ENCODE measurements at regions not wholly inside any gene's neighbourhood (a gene's known extent, or its start where the extent isn't known, plus 50 kb on each side); places are given as distances from the start of the nearest gene placed in this dataset.

DNA sequence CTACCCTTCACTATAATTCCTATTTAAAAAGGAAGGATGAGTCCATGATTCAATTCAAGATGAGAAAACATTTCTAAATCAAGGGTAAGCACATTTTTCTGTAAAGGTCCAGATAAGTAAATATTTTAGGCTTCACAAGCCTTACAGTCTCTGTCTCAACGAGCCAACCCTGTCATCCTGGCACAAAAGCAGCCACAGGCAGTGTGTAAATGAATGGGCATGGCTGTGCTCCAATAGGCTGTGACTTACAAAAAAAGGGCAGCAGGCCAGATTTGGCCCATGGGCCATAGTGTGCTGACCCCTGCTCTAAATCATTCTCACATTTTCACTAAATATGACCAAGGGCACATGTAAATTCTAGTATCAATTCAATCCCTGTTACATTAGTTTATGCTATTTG lies 200.4 kb downstream of the WNT5A start:
- Histone ChIP-seq H3K27ac (no peak overlapping the region), H3K4me1 (no peaks in the 10 kb centered on the region), H3K36me3 (replicated peaks in 1 of 2; ENCODE audit: insufficient read depth in 1 of 2, low read depth in 2 of 2) (no peaks in the 10 kb centered on the region), H3K9me3 (no peaks in the 10 kb centered on the region), H3K4me3 (no peak overlapping the region), H3K27me3 (no peaks in the 10 kb centered on the region)
- no peak for DNase-seq
- intact Hi-C loops (cut with DNase I) = no loop called here
- 11 to 22% methylated on average over 1 of the region's 1 CpG for WGBS, 2 donors
- no peak for ATAC-seq
- TF ChIP-seq, protein P1, sequence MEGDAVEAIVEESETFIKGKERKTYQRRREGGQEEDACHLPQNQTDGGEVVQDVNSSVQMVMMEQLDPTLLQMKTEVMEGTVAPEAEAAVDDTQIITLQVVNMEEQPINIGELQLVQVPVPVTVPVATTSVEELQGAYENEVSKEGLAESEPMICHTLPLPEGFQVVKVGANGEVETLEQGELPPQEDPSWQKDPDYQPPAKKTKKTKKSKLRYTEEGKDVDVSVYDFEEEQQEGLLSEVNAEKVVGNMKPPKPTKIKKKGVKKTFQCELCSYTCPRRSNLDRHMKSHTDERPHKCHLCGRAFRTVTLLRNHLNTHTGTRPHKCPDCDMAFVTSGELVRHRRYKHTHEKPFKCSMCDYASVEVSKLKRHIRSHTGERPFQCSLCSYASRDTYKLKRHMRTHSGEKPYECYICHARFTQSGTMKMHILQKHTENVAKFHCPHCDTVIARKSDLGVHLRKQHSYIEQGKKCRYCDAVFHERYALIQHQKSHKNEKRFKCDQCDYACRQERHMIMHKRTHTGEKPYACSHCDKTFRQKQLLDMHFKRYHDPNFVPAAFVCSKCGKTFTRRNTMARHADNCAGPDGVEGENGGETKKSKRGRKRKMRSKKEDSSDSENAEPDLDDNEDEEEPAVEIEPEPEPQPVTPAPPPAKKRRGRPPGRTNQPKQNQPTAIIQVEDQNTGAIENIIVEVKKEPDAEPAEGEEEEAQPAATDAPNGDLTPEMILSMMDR (IDR thresholded peaks at IDR 0.05) = no peak
- no peak for TF ChIP-seq POLR2A (IDR thresholded peaks at IDR 0.05)

DNA sequence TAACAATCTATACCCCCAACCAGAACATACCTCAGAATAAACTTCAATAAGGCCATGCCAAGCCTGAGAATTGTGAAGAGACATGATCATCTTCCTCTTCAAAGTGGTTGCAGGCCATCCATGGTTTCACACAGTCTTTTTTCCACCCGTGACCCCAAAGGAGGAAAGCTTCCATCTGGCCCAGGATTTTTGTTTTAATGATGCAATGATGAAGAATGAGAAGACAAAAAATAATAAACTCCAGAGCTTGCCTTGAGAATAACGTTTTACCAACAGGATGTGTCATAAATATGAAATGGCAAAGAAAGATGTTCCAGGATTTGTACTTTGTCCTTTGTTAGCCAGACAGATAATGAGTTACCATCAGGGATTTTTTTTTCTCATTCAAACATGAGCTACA lies 201.9 kb downstream of the WNT5A start:
- H3K27ac ChIP-seq = no peak overlapping the region
- ATAC-seq (no peak), DNase-seq (no peak)
- no peaks in the 10 kb centered on the region for H3K27me3 ChIP-seq
- intact Hi-C loops (cut with DNase I) = no loop called here
- 46 to 61% methylated on average over 2 of the region's 2 CpGs for WGBS, 2 donors
- TF ChIP-seq, protein P1 (IDR thresholded peaks at IDR 0.05) = no peak
- TF ChIP-seq POLR2A (IDR thresholded peaks at IDR 0.05) = no peak
- no peaks in the 10 kb centered on the region for H3K4me1 ChIP-seq
- no peak overlapping the region for H3K4me3 ChIP-seq
- H3K9me3 ChIP-seq = no peaks in the 10 kb centered on the region
- H3K36me3 ChIP-seq (replicated peaks in 1 of 2; ENCODE audit: insufficient read depth in 1 of 2, low read depth in 2 of 2) = no peaks in the 10 kb centered on the region

DNA sequence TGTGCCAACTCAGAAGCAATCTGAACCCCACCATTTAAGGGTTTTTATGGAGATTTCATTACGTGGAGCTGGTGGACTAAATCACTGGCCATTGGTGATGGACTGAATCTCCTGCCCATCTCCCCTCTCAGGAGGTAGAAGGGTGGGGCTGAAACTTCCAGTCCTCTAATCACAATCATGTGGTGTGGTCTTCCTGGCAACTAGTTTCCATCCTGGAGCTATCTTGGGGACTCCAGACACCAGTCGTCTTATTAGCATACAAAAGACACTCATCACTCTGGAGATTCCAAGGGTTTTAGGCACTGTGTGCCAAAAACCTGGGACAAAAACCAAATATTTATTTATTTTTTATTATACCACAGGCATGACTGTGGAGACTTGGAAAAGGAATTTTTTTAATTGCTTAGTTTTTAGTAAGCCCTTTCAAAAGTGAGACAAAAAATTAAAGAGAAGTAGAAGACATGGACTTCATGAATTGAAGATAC lies 203.6 kb downstream of the WNT5A start:
- intact Hi-C loops (cut with DNase I) = no loop called here
- TF ChIP-seq, protein P1 (IDR thresholded peaks at IDR 0.05) = no peak
- TF ChIP-seq POLR2A (IDR thresholded peaks at IDR 0.05) = no peak
- Histone ChIP-seq H3K9me3 (no peaks in the 10 kb centered on the region), H3K36me3 (replicated peaks in 1 of 2; ENCODE audit: insufficient read depth in 1 of 2, low read depth in 2 of 2) (no peaks in the 10 kb centered on the region), H3K4me3 (no peak overlapping the region), H3K27ac (no peak overlapping the region), H3K27me3 (no peaks in the 10 kb centered on the region), H3K4me1 (no peaks in the 10 kb centered on the region)
- WGBS, 2 donors = 54 to 76% methylated on average over 2 of the region's 2 CpGs
- ATAC-seq = no peak
- no peak for DNase-seq

DNA sequence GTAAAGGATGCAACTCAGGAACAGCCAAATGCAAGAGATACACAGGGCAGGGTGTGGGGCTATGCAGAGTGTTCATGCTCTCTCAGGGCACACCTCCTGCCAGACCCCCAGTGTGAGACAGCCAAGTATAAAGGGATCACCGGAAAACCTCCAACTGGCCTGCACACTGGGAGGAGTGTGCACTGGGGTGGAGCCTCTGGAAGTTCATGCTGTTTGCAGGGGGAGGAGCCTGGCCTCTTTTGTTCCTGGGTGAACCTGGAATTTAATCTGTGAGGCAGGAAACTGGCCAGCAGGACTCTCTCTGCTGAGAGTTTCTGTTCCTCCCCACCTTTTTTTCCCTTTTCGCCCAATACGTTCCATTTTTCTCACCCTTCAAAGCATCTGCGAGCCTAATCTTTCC lies 204.1 kb downstream of the WNT5A start:
- TF ChIP-seq, protein P1 (IDR thresholded peaks at IDR 0.05) = no peak
- no peak for TF ChIP-seq POLR2A (IDR thresholded peaks at IDR 0.05)
- Histone ChIP-seq H3K4me3 (no peak overlapping the region), H3K36me3 (replicated peaks in 1 of 2; ENCODE audit: insufficient read depth in 1 of 2, low read depth in 2 of 2) (no peaks in the 10 kb centered on the region), H3K4me1 (no peaks in the 10 kb centered on the region), H3K27me3 (no peaks in the 10 kb centered on the region), H3K9me3 (no peaks in the 10 kb centered on the region), H3K27ac (no peak overlapping the region)
- ATAC-seq = no peak
- 77 to 78% methylated on average over 4 of the region's 4 CpGs for WGBS, 2 donors
- intact Hi-C loops (cut with DNase I) = no loop called here
- no peak for DNase-seq

DNA sequence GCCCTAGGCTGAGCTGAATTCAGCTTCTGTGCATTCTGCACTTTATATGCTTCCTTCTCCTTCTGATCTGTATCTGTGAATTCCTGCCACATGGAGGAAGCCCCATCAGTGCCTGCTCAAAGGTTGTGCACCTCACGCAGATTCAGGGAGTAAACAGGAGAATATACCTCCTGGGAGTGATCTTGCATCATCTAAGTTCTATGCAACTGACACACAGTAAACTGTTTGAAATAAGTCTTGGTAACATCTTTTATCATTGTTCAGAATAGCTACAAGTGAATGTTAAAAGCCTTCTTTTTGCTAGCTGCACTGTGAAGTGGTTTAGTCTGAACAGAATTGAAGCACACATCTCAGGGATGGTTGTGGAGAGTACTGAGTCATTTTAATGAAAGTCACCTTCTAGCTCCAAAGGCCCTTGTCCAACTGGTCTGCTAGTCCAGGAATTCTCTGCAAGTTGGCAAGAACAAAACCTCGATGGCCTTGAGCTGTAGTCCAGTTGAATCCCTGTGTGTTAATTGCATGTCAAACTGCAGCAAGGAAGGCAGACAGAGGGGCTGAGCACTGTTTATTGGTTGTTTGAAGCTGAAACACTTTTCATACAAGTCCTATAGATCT lies 215.0 kb downstream of the WNT5A start:
- Histone ChIP-seq H3K27me3 (no peaks in the 10 kb centered on the region), H3K4me1 (no peaks in the 10 kb centered on the region), H3K9me3 (no peaks in the 10 kb centered on the region), H3K27ac (no peak overlapping the region), H3K36me3 (replicated peaks in 1 of 2; ENCODE audit: insufficient read depth in 1 of 2, low read depth in 2 of 2) (no peaks in the 10 kb centered on the region), H3K4me3 (no peak overlapping the region)
- WGBS, 2 donors = 42 to 71% methylated on average over 2 of the region's 2 CpGs
- intact Hi-C loops (cut with DNase I) = no loop called here
- no peak for DNase-seq
- ATAC-seq = no peak
- TF ChIP-seq, protein P1 (IDR thresholded peaks at IDR 0.05) = no peak
- TF ChIP-seq POLR2A (IDR thresholded peaks at IDR 0.05) = no peak

All from body of pancreas (tissue), 4 donors.